MM.1S (cell line): ENCODE measurements at regions not wholly inside any gene's neighbourhood (a gene's known extent, or its start where the extent isn't known, plus 50 kb on each side); places are given as distances from the start of the nearest gene placed in this dataset.

Experiments used
- CTCF ChIP-seq: fragments of 300-600 bp; sonication (generic); IDR thresholded peaks from 2 replicates; pipeline ENCODE4 v1.5.1; 2016; ENCODE audit warnings: antibody characterized with exemption, low read length, mixed read lengths
- EZH2 ChIP-seq: fragments of 300-600 bp; sonication (generic); optimal IDR thresholded peaks from 2 replicates; pipeline ENCODE3; 2017; ENCODE audit warnings: low read depth, mild to moderate bottlenecking, antibody characterized with exemption, low read length, mixed read lengths
- EZH2phosphoT487 ChIP-seq: fragments of 300-600 bp; sonication (generic); IDR thresholded peaks from 2 replicates; pipeline ENCODE4 v1.6.1; 2018; ENCODE audit warnings: antibody characterized with exemption, low read length

GRCh38 chr6:154605178-154605881 is 94.8 kb upstream of the CNKSR3 start:
- no peak for TF ChIP-seq CTCF
- TF ChIP-seq EZH2phosphoT487, result no peak
- TF ChIP-seq EZH2, result no peak
